HTR-8/SVneo (cell line): ENCODE measurements at regions not wholly inside any gene's neighbourhood (a gene's known extent, or its start where the extent isn't known, plus 50 kb on each side); places are given as distances from the start of the nearest gene placed in this dataset.
"Not testable (repeated sequence)": the region's sequence is repeated elsewhere in the genome, so short reads cannot be mapped to it uniquely, and the experiment has no call there.

Experiments
- DNase-seq: peaks from one replicate; pipeline ENCODE4 v3.0.0; 2011; ENCODE audit warnings: low spot score, mixed read lengths; ENCODE audit not compliant: insufficient read length
- FAIRE-seq: peaks from 2 replicates; lab custom pipeline; 2011; peaks lifted over from hg19 to GRCh38; lab: Jason Lieb, UNC

GRCh38 chr22:22125028-22125578, 119.5 kb upstream of the VPREB1 start:
- FAIRE-seq (no peak), DNase-seq (no peak)

GRCh38 chr22:22124374-22124773, 120.2 kb upstream of the VPREB1 start:
- FAIRE-seq: no peak

GRCh38 chr22:22123960-22124278, 120.7 kb upstream of the VPREB1 start:
- FAIRE-seq: no peak
- no peak for DNase-seq

More at GRCh38 chr22:22124374-22124773, 120.2 kb upstream of the VPREB1 start:
- DNase-seq: no peak

GRCh38 chr22:22123118-22123959, 121.2 kb upstream of the VPREB1 start:
- DNase-seq (no peak), FAIRE-seq (no peak)

- FAIRE-seq (no peak), DNase-seq (no peak)
These were observed 122.1 kb upstream of the VPREB1 start for GRCh38 chr22:22122348-22123117.

- FAIRE-seq: no peak
- no peak for DNase-seq
These were observed 123.1 kb upstream of the VPREB1 start for GRCh38 chr22:22121445-22121844.

- no peak for DNase-seq
- no peak for FAIRE-seq
These were observed 124.4 kb upstream of the VPREB1 start for GRCh38 chr22:22120160-22120559.

- no peak for FAIRE-seq
These were observed 125.6 kb upstream of the VPREB1 start for GRCh38 chr22:22118987-22119386.

GRCh38 chr22:22117864-22118544, 126.6 kb upstream of the VPREB1 start:
- not testable (repeated sequence) for FAIRE-seq

More at GRCh38 chr22:22118987-22119386, 125.6 kb upstream of the VPREB1 start:
- DNase-seq: no peak

GRCh38 chr22:22116997-22117770, 127.4 kb upstream of the VPREB1 start:
- DNase-seq, FAIRE-seq: not testable (repeated sequence)

More at GRCh38 chr22:22117864-22118544, 126.6 kb upstream of the VPREB1 start:
- DNase-seq: not testable (repeated sequence)

- DNase-seq: no peak
- FAIRE-seq: no peak
These were observed 130.9 kb upstream of the VPREB1 start for GRCh38 chr22:22113701-22114100.

- DNase-seq (no peak), FAIRE-seq (no peak)
These were observed 130.1 kb upstream of the TOP3B start for GRCh38 chr22:22112533-22113294.

GRCh38 chr22:22111983-22112382, 129.4 kb upstream of the TOP3B start:
- FAIRE-seq (no peak), DNase-seq (no peak)

GRCh38 chr22:22111267-22111751, 128.7 kb upstream of the TOP3B start:
- no peak for FAIRE-seq
- DNase-seq: peak; percentile 44

- peak; percentile 16 for FAIRE-seq
These were observed 128.1 kb upstream of the TOP3B start for GRCh38 chr22:22110548-22111266.

GRCh38 chr22:22109693-22110466, 127.3 kb upstream of the TOP3B start:
- DNase-seq (no peak), FAIRE-seq (no peak)

More at GRCh38 chr22:22110548-22111266, 128.1 kb upstream of the TOP3B start:
- DNase-seq: peak; percentile 71

- FAIRE-seq (no peak), DNase-seq (no peak)
These were observed 124.3 kb upstream of the TOP3B start for GRCh38 chr22:22106855-22107254.
